GM18951 (cell line): ENCODE measurements at regions not wholly inside any gene's neighbourhood (a gene's known extent, or its start where the extent isn't known, plus 50 kb on each side); places are given as distances from the start of the nearest gene placed in this dataset.

Experiments used
- POLR2A ChIP-seq: IDR thresholded peaks from 4 replicates; pipeline ENCODE4 v1.6.1; 2011; ENCODE audit warnings: mild to moderate bottlenecking; ENCODE audit not compliant: insufficient read length, insufficient read depth; ENCODE audit errors: extremely low read depth
- in situ Hi-C: fragments of 300-500 bp; cut with MboI; formaldehyde crosslinking; loops from one replicate; pipeline ENCODE4 v1.12.0; 2022; ENCODE audit warnings: low sequenced_read_pairs, mixed read lengths, inconsistent platforms; ENCODE audit not compliant: unreplicated experiment

DNA sequence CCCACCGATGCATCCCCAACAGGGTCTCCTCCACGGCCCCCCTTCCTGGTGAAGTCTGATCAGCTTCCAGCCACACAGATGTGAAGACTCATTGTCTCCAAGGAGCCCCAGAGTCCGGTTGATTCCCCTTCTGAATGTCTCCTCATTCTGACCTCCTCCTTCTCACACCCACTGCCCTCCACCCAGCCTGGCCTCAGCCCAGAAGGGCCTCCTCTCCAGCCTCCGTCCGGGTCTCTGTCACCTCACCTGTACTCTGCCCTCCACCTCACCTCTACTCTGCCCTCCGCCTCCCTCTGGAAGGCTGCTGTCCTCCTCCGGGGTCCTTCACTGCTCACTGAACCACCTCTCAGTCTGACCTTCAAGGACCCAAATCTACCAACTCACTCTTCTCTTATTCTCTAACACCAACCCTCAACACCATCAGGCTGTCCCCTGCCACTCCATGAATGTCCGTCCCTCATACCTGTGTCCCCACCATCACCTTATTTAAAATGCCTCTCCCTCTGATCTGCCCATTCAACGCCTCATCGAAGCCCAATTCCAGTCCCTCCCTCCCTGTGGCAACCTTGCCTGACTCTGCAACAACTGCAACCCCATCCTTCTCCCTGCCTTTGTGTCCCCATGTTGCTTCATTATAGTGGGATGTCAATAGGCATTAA lies 201.2 kb downstream of the TOMM20 start:
- in situ Hi-C loops: no loop called here
- no peak for TF ChIP-seq POLR2A

DNA sequence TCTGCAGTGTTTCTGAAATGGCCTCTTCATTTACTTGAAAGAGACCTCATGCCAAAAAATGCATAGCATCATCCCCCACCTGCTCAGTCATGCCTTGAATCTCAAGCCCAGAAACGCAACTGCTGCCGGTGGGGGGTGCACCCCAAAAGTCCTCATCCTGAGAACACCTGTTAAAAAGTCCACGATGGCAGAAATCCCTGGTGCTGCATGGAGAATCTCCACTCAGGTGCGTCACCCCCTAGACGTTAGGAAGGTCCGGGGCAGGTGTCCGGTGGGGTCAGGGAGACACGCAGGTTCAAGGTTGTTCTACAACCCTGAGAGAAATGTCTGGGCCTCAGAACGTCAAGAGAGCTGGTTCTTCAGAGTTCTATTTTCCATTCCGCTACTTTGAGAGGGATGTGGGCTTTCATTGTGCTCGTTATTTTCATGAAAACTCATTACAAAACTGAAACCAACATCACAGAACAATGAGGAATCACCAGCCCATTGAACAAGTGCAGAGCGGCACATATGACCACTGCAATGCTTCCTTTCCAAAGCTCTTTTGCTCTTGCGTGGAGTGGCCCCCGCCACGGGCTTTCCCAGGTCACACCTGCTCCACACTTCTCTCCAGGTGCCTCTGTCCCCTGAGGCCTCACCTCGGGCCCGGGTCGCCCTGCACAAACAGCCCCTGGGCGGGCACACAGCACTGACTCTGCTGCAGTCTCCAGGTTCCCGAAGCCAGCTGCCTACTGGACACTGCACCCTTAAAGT lies 201.9 kb downstream of the TOMM20 start:
- TF ChIP-seq POLR2A: peak; percentile 28
- in situ Hi-C loops: no loop called here

DNA sequence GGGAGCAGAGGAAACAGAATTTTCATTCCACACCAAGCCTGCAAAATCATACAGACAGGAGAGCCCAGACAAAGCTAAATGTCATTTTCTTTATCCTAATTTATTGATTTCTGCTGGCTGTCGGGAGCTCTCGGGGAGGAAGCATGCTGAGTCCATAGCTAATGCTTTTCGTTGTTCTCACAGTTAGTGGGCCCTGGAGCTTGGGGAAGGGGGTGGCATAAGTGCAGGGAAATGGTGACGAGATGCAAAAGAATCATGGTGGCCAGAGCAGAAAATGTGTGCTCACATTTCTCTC lies 202.4 kb downstream of the TOMM20 start:
- TF ChIP-seq POLR2A: no peak
- in situ Hi-C loops: no loop called here

DNA sequence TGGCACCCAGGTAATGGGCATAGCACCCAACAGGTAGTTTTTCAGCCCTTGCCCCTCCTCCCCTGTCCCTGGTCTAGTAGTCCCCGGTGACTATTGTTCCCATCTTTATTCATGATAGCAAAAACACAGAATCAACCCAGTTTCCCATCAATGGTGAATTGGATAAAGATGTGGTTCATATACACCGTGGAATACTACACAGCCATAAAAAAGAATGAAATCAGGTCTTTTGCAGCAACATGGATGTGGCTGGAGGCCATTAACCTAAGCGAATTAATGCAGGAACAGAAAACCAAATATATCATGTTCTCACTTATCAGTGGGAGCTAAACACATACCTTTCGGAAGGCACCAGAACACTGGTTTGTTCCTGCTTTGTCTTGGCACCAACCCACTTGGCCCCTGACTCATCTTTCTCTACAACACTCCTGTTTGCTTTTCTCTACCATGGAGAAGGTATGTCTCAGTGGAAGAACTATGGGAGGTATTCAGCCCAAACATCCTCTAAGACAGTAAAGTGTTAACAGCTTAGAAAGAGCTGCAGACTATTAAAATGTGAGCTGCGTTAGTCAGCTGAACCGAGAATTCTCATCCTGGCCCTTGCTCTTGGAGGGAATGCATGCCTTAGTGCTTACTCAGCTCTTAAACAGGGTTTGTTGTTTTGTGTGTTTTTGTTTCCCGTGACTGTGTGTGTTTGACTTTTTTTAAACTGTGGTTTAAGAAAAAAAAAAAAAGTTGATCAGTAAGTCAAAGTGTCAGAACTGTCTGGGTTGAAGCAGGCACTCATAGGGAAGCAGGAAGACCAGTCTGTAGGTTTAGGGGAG lies 203.0 kb downstream of the TOMM20 start:
- in situ Hi-C loops: no loop called here
- TF ChIP-seq POLR2A: no peak

DNA sequence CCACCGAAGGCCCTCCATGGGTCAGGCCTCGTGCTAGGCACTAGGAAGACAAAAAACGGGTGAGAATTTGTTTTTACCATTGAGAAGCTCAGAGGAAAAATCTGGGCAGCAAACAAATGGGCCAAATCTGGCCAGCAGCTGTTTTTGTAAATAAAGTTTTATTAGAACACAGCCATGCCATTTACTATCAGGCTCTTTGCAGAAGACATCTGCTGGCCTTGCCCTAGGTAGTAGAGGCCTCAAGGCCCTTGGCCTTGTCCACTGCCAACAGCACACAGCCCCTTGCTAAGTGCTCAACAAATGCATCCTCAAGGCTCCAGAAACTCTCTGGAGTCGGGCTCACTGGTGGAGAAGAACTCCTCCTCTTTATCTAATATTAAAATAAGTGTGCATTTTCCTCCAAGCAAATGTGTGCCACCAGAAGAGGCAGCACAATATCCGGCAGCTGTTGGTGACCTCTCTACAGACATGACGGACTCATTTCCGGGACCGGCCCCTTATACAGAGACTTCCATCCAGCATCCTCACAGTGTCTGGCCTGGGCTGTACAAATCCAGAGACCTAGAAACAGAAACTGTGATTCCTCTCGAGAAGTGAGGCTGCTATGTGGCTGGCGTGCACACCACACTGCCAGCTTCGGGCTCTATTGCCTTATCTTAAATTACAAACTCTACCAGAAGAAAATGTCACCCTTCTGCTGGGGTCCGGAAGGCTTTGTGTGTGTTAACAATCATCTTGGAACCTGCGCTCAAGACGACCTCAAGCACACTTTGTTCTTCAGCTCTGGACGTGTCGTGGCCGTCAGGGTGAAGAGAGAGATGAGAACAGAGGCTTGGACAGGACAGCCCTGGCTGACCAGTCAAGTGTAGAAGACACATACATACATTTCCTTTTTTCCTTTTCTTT lies 203.9 kb downstream of the TOMM20 start:
- in situ Hi-C loops: no loop called here
- no peak for TF ChIP-seq POLR2A

- TF ChIP-seq POLR2A: no peak
- in situ Hi-C loops: no loop called here
Observed at GRCh38 chr1:234923626-234924025, 205.0 kb downstream of the TOMM20 start.

DNA sequence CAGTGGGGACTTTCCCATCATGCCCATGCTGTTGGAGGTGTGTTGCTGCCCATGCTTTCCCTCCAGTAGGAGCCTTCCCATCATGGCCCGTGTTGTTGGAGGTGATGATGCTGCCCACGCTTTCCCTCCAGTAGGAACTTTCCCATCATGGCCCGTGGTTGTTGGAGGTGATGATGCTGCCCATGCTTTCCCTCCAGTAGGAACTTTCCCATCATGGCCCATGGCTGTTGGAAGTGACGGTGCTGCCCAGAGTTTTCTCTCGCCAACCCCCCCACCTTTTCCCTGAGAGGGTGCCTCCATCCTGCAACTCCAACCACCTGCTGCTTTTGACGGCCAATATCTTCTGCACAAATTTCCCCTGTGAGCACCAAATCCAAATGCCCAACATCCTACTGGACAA lies 205.7 kb downstream of the TOMM20 start:
- in situ Hi-C loops: no loop called here
- no peak for TF ChIP-seq POLR2A

GRCh38 chr1:234921266-234922062 lies 207.2 kb downstream of the TOMM20 start:
- TF ChIP-seq POLR2A: no peak
- in situ Hi-C loops: no loop called here

GRCh38 chr1:234920843-234921140 lies 207.8 kb downstream of the TOMM20 start:
- in situ Hi-C loops: no loop called here
- no peak for TF ChIP-seq POLR2A

DNA sequence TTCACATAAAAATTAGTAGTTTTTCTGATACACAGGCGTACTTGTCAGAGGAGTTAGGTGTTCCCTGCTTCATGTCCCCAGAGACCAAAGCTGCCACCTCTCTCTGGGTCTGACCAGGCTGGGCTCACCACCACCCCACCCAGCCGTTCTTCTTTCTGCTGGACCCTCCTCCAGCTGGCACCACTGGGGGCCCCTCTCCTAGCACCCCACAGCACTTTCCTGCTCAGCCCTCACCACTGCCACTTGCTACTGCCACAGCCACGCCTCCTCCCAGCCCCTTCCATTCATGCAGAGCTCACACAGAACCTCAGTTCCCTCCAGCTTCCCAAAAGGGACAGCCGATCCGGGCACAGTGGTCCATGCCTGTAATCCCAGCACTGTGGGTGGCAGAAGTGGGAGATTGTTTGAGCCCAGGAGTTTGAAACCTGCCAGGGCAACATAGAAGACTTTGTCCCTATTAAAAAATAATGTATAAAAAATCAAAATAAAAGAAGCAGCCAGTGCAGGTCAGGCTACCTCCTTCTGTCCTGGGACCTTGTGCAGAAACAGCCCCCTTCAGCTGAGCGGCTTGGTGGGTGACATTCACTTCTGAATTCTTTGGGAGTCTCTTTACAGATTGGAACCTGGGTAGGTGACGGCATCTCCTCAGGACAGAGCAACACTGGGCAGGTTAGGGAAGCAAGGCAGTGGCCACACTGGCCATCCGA lies 208.3 kb downstream of the TOMM20 start:
- in situ Hi-C loops: no loop called here
- TF ChIP-seq POLR2A: no peak

GRCh38 chr1:234918961-234919761 lies 209.5 kb downstream of the TOMM20 start:
- in situ Hi-C loops: no loop called here
- TF ChIP-seq POLR2A: no peak
